Renal cortex interstitium (tissue), 11 donors: ENCODE measurements at regions not wholly inside any gene's neighbourhood (a gene's known extent, or its start where the extent isn't known, plus 50 kb on each side); places are given as distances from the start of the nearest gene placed in this dataset.
"Not testable (repeated sequence)": the region's sequence is repeated elsewhere in the genome, so short reads cannot be mapped to it uniquely, and the experiment has no call there.

Experiments
- DNase-seq, 11 donors: peaks; one replicate each; pipeline ENCODE4 v3.0.0-alpha.2; 2013; ENCODE audit warnings: low read depth in 9 of 11, low spot score in 4 of 11; ENCODE audit errors: extremely low read depth in 1 of 11

- DNase-seq, result no peak
These were observed 1097.3 kb downstream of the SLC16A7 start for GRCh38 chr12:60693019-60693626.

DNA sequence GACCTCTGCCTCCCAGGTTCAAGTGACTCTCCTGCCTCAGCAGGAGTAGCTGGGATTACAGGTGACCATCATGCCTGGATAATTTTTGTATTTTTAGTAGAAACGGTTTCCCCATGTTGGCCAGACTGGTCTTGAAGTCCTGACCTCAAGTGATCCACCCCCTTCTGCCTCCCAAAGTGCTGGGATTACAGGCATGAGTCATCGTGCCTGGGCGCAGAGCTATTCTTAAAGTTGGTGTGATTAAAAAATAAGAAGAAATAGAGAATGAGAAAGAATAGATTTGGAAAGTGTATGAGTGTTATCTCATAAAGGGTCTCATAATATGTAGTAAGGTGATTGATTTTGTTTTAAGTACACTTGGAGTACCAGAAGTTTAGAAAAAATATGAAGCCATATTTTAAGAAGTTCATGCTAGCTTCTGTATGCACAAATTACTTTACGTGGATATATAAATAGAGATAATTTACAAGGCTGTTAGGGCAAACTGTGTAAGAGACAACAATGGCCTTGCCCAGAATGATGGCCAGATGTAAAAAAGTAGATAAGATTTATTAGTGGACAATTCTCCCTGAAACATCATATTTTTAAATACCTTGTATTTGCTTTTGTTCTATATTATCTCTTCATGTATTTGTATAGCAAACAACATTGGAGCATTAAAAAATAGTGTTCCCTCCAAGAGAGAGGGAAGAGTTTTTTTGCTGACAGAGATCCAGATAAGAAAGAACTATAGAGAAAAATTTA, 1108.5 kb downstream of the SLC16A7 start:
- no peak for DNase-seq

DNA sequence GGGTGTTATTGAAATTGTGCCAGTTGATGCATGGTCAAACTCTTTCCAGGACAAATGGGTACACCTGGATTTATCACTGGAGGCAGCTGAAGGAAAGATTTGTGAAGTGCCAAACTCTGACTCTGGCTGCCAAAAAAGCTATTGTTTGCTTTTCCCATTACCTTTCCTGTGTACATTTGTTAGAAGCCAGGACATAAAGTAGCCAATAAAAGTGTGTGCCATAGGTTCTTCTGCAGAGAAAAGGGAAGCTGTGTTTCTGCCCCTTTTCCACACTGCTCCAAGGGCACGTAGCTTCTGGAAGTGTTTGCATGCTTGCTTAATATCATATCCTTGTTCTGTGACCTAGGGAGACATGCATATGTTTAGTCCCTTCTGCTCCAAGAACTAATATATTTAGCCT, 1114.4 kb downstream of the SLC16A7 start:
- no peak for DNase-seq

DNA sequence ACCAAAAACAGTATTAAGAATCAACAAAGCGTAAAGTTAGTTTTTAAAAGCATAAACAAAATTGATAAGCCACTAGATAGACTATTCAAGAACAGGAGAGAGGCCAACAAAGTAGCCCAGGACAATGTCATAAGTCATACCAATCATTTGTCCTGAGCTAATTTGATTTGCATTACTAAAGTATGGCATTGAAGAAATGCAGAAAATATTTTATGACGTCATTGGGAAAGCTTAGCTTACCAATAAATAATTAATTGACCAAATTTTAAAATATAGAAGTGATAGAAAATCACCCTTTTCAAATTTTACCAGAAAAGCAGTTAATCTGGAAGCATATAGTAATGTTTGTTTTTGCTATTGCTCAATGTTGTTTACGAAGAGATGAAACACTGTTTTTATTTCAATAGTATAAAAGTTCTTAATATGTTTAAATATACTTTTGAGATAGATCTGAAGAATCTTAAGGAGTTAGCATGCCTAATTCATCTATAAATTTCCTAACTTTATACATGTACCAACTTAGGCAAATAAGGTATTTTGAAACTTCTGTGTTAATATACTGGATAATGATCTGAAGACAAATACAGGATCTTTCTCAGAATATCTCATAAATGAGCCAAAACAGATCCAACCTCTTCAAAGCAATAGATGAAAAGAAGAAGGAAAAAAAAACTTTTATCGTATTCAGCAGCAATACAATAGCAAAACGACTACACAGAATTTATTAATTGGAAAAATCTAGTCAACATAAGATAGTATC, 1118.5 kb downstream of the SLC16A7 start:
- no peak for DNase-seq

- DNase-seq, result no peak
These were observed 1128.6 kb downstream of the SLC16A7 start for GRCh38 chr12:60724475-60724874.

- DNase-seq, result no peak
These were observed 1129.2 kb downstream of the SLC16A7 start for GRCh38 chr12:60724984-60725383.

GRCh38 chr12:60752589-60752988, 1156.8 kb downstream of the SLC16A7 start:
- DNase-seq, result no peak

DNA sequence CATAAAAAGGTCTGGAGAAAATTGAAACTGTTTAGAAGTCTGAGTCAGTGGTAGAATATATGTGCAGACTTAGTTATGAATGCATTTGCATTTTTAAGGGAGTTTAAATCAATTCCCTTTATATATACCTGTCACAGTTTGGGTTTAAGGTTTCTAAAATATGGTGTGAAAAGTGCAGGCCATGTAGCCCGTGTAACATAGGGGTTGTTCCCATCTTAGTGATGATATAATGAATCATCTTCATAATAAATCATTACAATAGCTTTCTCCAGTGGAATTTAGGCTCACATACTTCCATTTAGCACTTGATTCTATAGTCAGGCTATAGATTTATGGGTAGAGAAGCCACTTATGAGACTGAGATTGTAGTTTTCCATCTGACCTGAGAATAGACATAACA, 1162.4 kb downstream of the SLC16A7 start:
- no peak for DNase-seq

GRCh38 chr12:60760965-60761364, 1165.1 kb downstream of the SLC16A7 start:
- no peak for DNase-seq

DNA sequence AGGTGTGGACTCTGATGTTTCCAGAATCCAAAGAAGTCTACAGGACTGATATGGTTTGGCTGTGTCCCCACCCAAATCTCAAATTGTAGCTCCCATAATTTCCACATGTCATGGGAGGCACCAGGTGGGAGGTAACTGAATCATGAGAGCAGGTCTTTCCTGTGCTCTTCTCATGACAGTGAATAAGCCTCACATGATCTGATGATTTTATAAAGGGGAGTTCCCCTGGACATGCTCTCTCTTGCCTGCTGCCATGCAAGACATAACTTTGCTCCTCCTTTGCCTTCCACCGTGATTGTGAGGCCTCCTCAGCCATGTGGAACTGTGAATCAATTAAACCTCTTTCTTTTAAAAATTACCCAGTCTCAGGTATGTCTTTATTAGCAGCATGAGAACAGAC, 1205.3 kb downstream of the SLC16A7 start:
- DNase-seq, result not testable (repeated sequence)

DNA sequence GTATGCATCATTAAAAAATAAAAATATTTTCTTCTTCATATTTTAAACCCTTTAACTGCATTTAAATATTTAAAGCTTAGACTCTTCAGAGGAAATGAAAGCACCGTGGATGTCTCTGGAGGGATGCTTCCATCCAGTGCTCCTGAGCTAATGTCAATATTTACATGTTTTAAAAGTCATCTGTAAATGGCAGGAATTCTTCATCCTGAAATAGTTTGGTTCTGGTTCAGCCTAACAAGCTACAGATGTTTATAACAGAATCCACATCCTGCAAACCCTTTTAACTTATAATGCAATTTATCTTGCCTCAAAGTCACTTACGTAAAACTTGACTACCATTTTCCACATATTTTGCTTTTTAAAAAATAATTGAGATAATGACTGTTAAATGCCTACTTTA, 1207.3 kb downstream of the SLC16A7 start:
- DNase-seq, result no peak

DNA sequence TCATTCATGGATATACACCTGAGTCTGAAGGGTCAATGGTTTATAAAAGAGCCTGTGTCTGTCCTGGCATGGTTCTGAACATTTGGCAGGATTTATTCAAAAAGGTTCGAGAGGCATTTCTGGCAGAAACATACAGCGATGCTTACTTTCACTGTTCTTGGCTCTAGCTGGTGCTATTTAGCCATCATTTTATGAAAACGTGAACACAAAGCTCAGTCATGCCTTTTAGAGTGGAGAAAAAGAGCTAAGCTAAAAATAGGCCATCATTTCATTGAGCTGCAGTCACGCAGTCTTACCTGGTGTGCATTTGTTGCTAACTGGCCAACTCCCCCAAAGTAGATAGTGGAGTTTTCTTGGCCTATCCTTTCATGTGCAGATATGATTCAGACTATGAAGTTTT, 1209.5 kb downstream of the SLC16A7 start:
- no peak for DNase-seq

DNA sequence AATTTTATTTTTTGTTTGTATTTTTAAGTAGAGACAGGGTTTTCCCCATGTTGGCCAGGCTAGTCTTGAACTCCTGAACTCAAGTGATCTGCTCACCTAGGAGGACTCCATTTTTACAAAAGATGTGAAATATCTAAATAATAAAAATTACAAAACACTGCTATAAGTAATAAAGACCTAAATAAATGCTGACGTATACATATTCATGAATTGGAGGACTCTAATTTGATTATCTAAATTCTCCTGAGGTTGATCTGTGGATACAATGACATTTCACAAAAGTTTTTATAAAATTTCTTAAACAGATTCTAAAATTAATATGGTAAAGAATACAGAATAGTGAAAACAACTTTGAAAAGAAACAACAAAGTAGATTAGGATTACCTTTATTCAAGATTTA, 1224.0 kb downstream of the SLC16A7 start:
- DNase-seq, result no peak

- DNase-seq, result no peak
These were observed 1226.8 kb downstream of the SLC16A7 start for GRCh38 chr12:60822580-60822979.

DNA sequence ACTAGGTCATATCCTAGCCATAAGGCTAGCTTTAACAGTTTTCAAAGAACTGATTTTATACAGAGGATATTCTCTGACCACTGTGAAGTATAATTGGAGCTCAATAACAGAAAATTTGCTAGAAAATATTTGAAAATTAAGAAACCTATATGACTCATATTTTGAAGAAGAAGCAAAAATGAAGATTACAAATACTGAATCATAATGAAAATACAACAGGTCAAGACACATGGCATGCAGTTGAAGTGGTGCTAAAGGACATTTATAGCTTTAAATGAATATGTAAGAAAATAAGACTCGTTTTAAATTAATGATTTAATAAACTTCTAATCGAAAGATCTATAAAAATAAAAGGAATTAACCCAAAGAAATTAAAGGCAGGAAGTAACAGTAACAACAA, 1234.6 kb downstream of the SLC16A7 start:
- no peak for DNase-seq

DNA sequence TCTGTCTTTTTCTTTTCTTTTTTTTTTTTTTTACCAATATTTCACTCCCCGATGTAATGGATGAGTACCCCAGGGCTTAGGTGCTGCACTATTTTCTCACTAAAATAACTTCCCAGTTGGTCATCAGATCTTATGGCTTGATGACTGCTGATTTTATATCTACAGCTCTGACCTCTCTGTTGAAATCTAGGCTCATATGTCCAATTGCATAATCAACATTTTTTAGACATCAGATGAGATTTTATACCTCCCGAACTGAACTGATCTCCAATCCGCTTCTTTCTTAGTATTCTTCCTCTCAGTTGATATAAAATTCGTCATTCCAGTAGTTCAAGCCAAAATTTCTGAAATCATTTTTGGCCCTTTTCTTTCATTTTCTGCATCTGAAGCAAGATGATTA, 1236.5 kb downstream of the SLC16A7 start:
- no peak for DNase-seq

DNA sequence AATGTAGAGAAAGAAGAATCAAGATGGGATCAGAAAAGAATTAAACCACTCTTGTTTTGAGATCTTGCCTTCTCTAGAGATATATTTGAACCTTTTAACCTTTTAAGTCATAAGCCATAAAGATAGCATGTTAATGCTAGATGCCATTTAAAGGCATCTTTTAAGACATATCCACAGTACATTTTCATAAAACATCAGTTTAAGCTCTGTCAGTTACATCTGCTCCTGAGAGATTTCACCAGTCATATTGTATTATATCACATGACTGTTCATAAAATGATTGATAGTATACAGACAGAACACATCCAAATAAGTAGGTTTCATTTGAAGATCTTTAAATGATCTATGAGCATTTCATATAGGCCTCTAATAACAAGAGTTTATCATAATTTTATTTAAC, 1238.5 kb downstream of the SLC16A7 start:
- DNase-seq, result no peak

DNA sequence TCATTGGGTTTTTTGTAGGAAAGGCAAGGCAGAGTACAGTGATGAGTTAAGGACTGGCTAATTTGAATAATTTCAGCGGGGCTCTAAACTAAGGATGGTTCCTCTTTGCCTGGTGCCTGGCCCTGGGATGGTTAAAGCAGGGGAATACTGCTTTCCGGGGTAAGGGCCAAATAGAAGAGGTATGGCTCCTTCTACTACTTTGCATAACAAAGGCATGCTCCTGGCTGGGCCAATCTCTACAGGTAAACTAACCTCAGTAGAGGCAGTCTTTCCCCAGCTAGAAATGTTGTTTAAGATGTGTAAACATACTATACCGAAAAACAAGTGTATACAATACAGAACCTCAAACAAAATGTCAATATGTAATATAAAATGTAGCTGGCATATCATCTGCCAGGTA, 1239.0 kb downstream of the SLC16A7 start:
- DNase-seq, result no peak

GRCh38 chr12:60836651-60837050, 1240.8 kb downstream of the SLC16A7 start:
- no peak for DNase-seq

GRCh38 chr12:60842181-60842580, 1246.4 kb downstream of the SLC16A7 start:
- no peak for DNase-seq
